SK-N-SH (cell line): ENCODE measurements at regions not wholly inside any gene's neighbourhood (a gene's known extent, or its start where the extent isn't known, plus 50 kb on each side); places are given as distances from the start of the nearest gene placed in this dataset.

Source experiments
- CTCF ChIA-PET: fragments of 300-600, 350-600 bp; formaldehyde crosslinking; extraction: SDS; loops from one replicate; lab custom pipeline; 2021; lab: Yijun Ruan, JAX
- POLR2A ChIA-PET: fragments of 350-600 bp; sonication (Branson Sonifier 250); formaldehyde crosslinking; extraction: SDS; loops from one replicate; lab custom pipeline; 2020; ENCODE audit warnings: antibody characterized with exemption, inconsistent platforms; lab: Yijun Ruan, JAX
- DNase-seq: peaks from one replicate; pipeline ENCODE4 v3.0.0; 2012
- H2AFZ ChIP-seq: fragments of 200-600 bp; sonication (generic); 2 replicates; pipeline ENCODE4 v1.8.1; 2016; ENCODE audit warnings: antibody characterized with exemption, mild to moderate bottlenecking, low read depth
- H3F3A ChIP-seq: fragments of 200-600 bp; sonication (generic); replicated peaks from 2 replicates; pipeline ENCODE3; 2016; ENCODE audit warnings: antibody characterized with exemption, mild to moderate bottlenecking; ENCODE audit not compliant: insufficient read depth
- H3K27ac ChIP-seq, 2 experiments: fragments of 200-500 bp in 1 of 2; fragments of 200-600 bp in 1 of 2; sonication (Bioruptor generic) in 1 of 2; sonication (generic), shearing (Covaris generic) in 1 of 2; 2 replicates each; pipeline versions ENCODE4 v1.5.1 to v1.6.1; 2014 to 2016; ENCODE audit warnings: low read depth in 2 of 2, inconsistent platforms in 1 of 2, low read length in 1 of 2, mild to moderate bottlenecking in 1 of 2, mixed read lengths in 1 of 2
- H3K27me3 ChIP-seq: fragments of 200-600 bp; sonication (generic), shearing (Covaris generic); 2 replicates; pipeline ENCODE4 v1.6.1; 2016; ENCODE audit warnings: mixed run types; ENCODE audit not compliant: insufficient read depth
- H3K36me3 ChIP-seq, 2 experiments: fragments of 200-500 bp in 1 of 2; fragments of 200-600 bp in 1 of 2; sonication (Bioruptor generic) in 1 of 2; sonication (generic) in 1 of 2; replicated peaks in 1 of 2; 2 replicates each; pipeline versions ENCODE3 to v1.5.1; 2014 to 2016; ENCODE audit warnings: low read length in 1 of 2, mild to moderate bottlenecking in 1 of 2; ENCODE audit not compliant: insufficient read depth in 2 of 2, control insufficient read depth in 1 of 2
- H3K4me1 ChIP-seq, 2 experiments: fragments of 200-500 bp in 1 of 2; fragments of 200-600 bp in 1 of 2; sonication (Bioruptor generic) in 1 of 2; sonication (generic), shearing (Covaris generic) in 1 of 2; 2 replicates each; pipeline versions ENCODE4 v1.5.1 to v1.6.1; 2014 to 2016; ENCODE audit warnings: low read depth in 1 of 2, low read length in 1 of 2, mixed run types in 1 of 2; ENCODE audit not compliant: insufficient read depth in 2 of 2, control insufficient read depth in 1 of 2
- H3K4me2 ChIP-seq: fragments of 200-600 bp; sonication (generic), shearing (Covaris generic); 2 replicates; pipeline ENCODE4 v1.6.1; 2017; ENCODE audit warnings: mixed run types
- H3K4me3 ChIP-seq, 2 experiments: fragments of 200-500 bp in 1 of 2; fragments of 200-600 bp in 1 of 2; sonication (Bioruptor generic) in 1 of 2; sonication (generic), shearing (Covaris generic) in 1 of 2; 2 replicates each; pipeline versions ENCODE4 v1.5.1 to v1.8.1; 2014 to 2016; ENCODE audit warnings: low read depth in 2 of 2, inconsistent platforms in 1 of 2, low read length in 1 of 2, mild to moderate bottlenecking in 1 of 2, mixed read lengths in 1 of 2, moderate library complexity in 1 of 2
- H3K79me2 ChIP-seq: fragments of 200-600 bp; sonication (generic); 2 replicates; pipeline ENCODE4 v1.8.1; 2017; ENCODE audit warnings: mild to moderate bottlenecking; ENCODE audit not compliant: insufficient read depth
- H3K9ac ChIP-seq: fragments of 200-600 bp; sonication (generic); 2 replicates; pipeline ENCODE4 v1.6.1; 2017; ENCODE audit warnings: mixed run types
- H3K9me2 ChIP-seq: fragments of 200-600 bp; sonication (generic); 2 replicates; pipeline ENCODE4 v1.6.1; 2017; ENCODE audit warnings: mixed run types
- H3K9me3 ChIP-seq: fragments of 200-600 bp; sonication (generic); 2 replicates; pipeline ENCODE4 v1.6.1; 2017; ENCODE audit warnings: mixed run types, mild to moderate bottlenecking, moderate library complexity
- H4K20me1 ChIP-seq: fragments of 200-600 bp; sonication (generic); 2 replicates; pipeline ENCODE4 v1.6.1; 2017; ENCODE audit warnings: mild to moderate bottlenecking, mixed run types; ENCODE audit not compliant: insufficient read depth
- ELF1 ChIP-seq: IDR thresholded peaks from 2 replicates; pipeline ENCODE4 v1.4.0; 2012
- EP300 ChIP-seq, 2 experiments: IDR thresholded peaks; 2 replicates each; pipeline versions ENCODE4 v1.4.0 to v1.6.1; 2012; ENCODE audit warnings: borderline replicate concordance in 1 of 2, low read depth in 1 of 2, low read length in 1 of 2
- GABPA ChIP-seq: IDR thresholded peaks from 2 replicates; pipeline ENCODE4 v1.4.0; 2012; ENCODE audit warnings: low read depth, mild to moderate bottlenecking
- GATA2 ChIP-seq: sonication (generic); formaldehyde crosslinking; IDR thresholded peaks from 2 replicates; pipeline ENCODE4 v1.5.0; 2020; ENCODE audit warnings: mild to moderate bottlenecking, missing genetic modification reagents
- JUND ChIP-seq: IDR thresholded peaks from 2 replicates; pipeline ENCODE4 v1.4.0; 2012
- MEF2A ChIP-seq: IDR thresholded peaks from 2 replicates; pipeline ENCODE4 v1.4.0; 2012; ENCODE audit warnings: low read depth, borderline replicate concordance
- MXI1 ChIP-seq: IDR thresholded peaks from 2 replicates; pipeline ENCODE4 v1.6.1; 2012; ENCODE audit warnings: mild to moderate bottlenecking, low read depth, low read length, improper control_type of control experiment
- NRF1 ChIP-seq: IDR thresholded peaks from 2 replicates; pipeline ENCODE4 v1.6.1; 2012; ENCODE audit warnings: low read depth, mild to moderate bottlenecking, low read length
- POLR2AphosphoS5 ChIP-seq: IDR thresholded peaks from 2 replicates; pipeline ENCODE4 v1.6.1; 2012; ENCODE audit warnings: low read depth, low read length
- RCOR1 ChIP-seq: fragments of 150-350 bp; IDR thresholded peaks from 2 replicates; pipeline ENCODE4 v1.6.1; 2017; ENCODE audit warnings: antibody characterized with exemption, low read length
- RFX5 ChIP-seq: IDR thresholded peaks from 2 replicates; pipeline ENCODE4 v1.6.1; 2012; ENCODE audit warnings: mild to moderate bottlenecking, improper control_type of control experiment, low read length
- TCF12 ChIP-seq: IDR thresholded peaks from 2 replicates; pipeline ENCODE4 v1.4.0; 2012
- YY1 ChIP-seq: IDR thresholded peaks from 2 replicates; pipeline ENCODE4 v1.4.0; 2012; ENCODE audit warnings: low read depth, mild to moderate bottlenecking
- WGBS: methylation state at CpG from one replicate; pipeline ENCODE4 v1.1.6; 2017; ENCODE audit warnings: low lambda C conversion rate; 5-methylcytosine and 5-hydroxymethylcytosine counted together
- TF ChIP-seq, protein P1 (sequence below): IDR thresholded peaks from 2 replicates; pipeline ENCODE4 v1.4.0; 2012; ENCODE audit warnings: low read depth, borderline replicate concordance
- TF ChIP-seq, protein P2 (sequence below): IDR thresholded peaks from 2 replicates; pipeline ENCODE4; 2012
- TF ChIP-seq, protein P3 (sequence below): IDR thresholded peaks from 2 replicates; pipeline ENCODE4 v1.6.1; 2012; ENCODE audit warnings: mild to moderate bottlenecking, low read depth, low read length, moderate library complexity
- TF ChIP-seq, protein P4 (sequence below): fragments of 150-350 bp; IDR thresholded peaks from 2 replicates; pipeline ENCODE4 v1.6.1; 2016; ENCODE audit warnings: mild to moderate bottlenecking, low read depth, low read length

DNA sequence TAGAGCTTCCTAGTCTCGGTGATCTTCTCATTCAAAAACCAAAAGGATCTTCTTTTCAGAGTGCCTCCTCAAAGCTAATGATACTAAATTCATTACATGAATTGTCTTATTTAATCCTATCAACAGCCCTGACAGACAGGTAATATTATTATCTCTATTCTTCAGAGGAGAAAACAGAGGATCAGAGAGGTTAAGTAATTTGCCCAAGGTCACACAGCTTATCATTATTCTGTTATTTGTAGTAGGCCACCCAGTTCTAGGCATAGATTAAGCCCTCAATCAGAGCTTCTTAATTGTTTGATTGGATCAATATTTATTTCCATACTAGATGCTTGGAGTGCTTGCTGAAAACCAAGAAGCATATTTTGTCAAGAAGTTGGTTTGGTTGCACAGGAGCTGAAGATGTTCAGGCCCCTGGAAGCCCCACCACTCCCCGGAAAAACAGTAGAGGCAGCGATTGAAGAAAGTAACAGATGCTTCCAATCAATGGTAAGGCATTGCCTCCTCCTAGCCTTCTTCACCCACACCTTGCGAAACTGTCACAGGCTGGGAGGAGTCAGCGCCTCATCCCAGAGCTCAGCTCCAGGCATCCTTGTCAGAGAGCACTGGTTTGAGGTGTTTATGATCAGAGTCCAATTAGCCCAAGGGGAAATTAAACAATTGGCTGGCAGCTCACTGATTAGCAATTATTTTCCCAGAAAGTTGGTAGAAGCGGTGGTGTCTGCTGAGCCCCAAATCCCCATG lies 487.2 kb downstream of the BCL11A start:
- Histone ChIP-seq H3K4me3 (no peak overlapping the region), H3K4me1 (peaks cover 0 to 6% of the 10 kb centered on the region in 2 experiments; a peak in 2 of 4 replicates), H3K9me2 (0 out of 2 replicates have a peak, but pooled peaks cover 3% of the 10 kb centered on the region), H3F3A (no peaks in the 10 kb centered on the region), H3K36me3 (no peaks in the 10 kb centered on the region), H3K4me2 (no peak overlapping the region), H3K27me3 (no peaks in the 10 kb centered on the region), H3K79me2 (no peaks in the 10 kb centered on the region), H4K20me1 (no peaks in the 10 kb centered on the region), H3K9ac (no peak overlapping the region), H2AFZ (no peak overlapping the region), H3K9me3 (no peaks in the 10 kb centered on the region), H3K27ac (no peak overlapping the region)
- TF ChIP-seq, protein P1, sequence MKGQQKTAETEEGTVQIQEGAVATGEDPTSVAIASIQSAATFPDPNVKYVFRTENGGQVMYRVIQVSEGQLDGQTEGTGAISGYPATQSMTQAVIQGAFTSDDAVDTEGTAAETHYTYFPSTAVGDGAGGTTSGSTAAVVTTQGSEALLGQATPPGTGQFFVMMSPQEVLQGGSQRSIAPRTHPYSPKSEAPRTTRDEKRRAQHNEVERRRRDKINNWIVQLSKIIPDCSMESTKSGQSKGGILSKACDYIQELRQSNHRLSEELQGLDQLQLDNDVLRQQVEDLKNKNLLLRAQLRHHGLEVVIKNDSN, result no peak
- TF ChIP-seq ELF1 (no peak), MXI1 (no peak), EP300 (IDR thresholded peaks at IDR 0.05; ENCODE audit: borderline replicate concordance in 1 of 2, low read depth in 1 of 2, low read length in 1 of 2) (no peak), GATA2 (no peak), RFX5 (no peak)
- TF ChIP-seq, protein P2, sequence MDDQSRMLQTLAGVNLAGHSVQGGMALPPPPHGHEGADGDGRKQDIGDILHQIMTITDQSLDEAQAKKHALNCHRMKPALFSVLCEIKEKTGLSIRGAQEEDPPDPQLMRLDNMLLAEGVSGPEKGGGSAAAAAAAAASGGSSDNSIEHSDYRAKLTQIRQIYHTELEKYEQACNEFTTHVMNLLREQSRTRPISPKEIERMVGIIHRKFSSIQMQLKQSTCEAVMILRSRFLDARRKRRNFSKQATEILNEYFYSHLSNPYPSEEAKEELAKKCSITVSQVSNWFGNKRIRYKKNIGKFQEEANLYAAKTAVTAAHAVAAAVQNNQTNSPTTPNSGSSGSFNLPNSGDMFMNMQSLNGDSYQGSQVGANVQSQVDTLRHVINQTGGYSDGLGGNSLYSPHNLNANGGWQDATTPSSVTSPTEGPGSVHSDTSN, result no peak
- WGBS, result 42% methylated on average over 6 of the region's 6 CpGs
- ChIA-PET POLR2A (no interaction called here), CTCF (interaction anchor here (1.1 to 1.4 kb wide), 2 partner anchors 43 to 577 kb away, joined by 3 to 4 read pairs; no protein-coding TSS in a partner anchor)
- DNase-seq, result no peak

DNA sequence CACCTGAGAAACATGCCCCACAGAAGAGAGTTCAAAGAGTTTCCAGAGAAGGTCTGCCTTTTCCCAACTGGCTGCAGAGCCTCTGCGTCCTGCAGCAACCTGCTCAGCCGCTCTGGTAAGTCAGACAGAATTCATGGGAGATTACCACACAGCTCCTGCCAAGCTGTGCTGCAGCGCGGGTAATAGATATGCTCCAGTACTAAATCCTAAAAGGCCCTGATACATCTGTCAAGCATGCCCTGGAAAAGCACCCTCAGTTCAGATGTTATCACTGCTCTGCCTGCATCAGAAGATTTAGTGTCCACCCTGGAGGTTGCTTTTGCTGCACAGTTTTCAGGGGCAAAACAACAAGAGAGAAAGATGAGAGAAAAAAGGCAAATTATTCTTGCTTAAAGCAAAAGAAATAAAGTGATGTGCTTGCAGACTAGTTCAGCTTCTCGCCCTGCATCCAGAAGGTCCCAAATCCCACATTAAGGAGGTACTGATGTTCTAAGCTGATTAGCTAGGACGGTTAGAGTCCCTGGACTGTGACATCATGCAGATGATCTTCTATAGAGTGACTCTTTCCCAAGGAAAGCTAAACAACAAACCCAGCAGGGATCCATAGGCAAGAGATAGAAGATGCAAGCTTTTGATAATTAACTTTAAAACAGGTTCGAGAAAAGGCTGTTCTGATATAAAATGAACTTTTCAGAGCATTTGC lies 488.6 kb downstream of the BCL11A start:
- no peak overlapping the region for H3K27ac ChIP-seq
- peak; percentile 58 for DNase-seq
- no peak overlapping the region for H3K9ac ChIP-seq
- H3K9me3 ChIP-seq, result no peaks in the 10 kb centered on the region
- POLR2A ChIA-PET, result interaction anchor here (0.6 kb wide), 1 partner anchor 118 kb away, joined by 3 read pairs; no protein-coding TSS in a partner anchor
- H4K20me1 ChIP-seq, result no peaks in the 10 kb centered on the region
- H3K36me3 ChIP-seq, result no peaks in the 10 kb centered on the region
- 2% methylated on average over 7 of the region's 7 CpGs for WGBS
- H3K79me2 ChIP-seq, result no peaks in the 10 kb centered on the region
- no peak overlapping the region for H3K4me2 ChIP-seq
- H2AFZ ChIP-seq, result no peak overlapping the region
- CTCF ChIA-PET, result interaction anchor here (0.8 to 1.4 kb wide), 2 partner anchors 517 to 578 kb away, joined by 3 read pairs; no protein-coding TSS in a partner anchor
- no peaks in the 10 kb centered on the region for H3K27me3 ChIP-seq
- peaks cover 0 to 5% of the 10 kb centered on the region in 2 experiments; a peak in 1 of 4 replicates for H3K4me1 ChIP-seq
- H3K4me3 ChIP-seq, result no peak overlapping the region
- 0 out of 2 replicates have a peak, but pooled peaks cover 3% of the 10 kb centered on the region for H3K9me2 ChIP-seq
- H3F3A ChIP-seq, result no peaks in the 10 kb centered on the region
- TF ChIP-seq YY1 (no peak), POLR2AphosphoS5 (no peak), MXI1 (peak; percentile 43; the same call in 1 of the 2 replicates), NRF1 (no peak), RCOR1 (peak; percentile 60; the same call in 1 of the 2 replicates), EP300 (IDR thresholded peaks at IDR 0.05; ENCODE audit: borderline replicate concordance in 1 of 2, low read depth in 1 of 2, low read length in 1 of 2) (peak in 1 of 2 experiments; percentile 65; a peak in 2 of 4 replicates), RFX5 (no peak), GABPA (no peak), JUND (no peak), TCF12 (no peak), MEF2A (no peak), GATA2 (peak; percentile 93)
- TF ChIP-seq, protein P2, result no peak
- TF ChIP-seq, protein P3, sequence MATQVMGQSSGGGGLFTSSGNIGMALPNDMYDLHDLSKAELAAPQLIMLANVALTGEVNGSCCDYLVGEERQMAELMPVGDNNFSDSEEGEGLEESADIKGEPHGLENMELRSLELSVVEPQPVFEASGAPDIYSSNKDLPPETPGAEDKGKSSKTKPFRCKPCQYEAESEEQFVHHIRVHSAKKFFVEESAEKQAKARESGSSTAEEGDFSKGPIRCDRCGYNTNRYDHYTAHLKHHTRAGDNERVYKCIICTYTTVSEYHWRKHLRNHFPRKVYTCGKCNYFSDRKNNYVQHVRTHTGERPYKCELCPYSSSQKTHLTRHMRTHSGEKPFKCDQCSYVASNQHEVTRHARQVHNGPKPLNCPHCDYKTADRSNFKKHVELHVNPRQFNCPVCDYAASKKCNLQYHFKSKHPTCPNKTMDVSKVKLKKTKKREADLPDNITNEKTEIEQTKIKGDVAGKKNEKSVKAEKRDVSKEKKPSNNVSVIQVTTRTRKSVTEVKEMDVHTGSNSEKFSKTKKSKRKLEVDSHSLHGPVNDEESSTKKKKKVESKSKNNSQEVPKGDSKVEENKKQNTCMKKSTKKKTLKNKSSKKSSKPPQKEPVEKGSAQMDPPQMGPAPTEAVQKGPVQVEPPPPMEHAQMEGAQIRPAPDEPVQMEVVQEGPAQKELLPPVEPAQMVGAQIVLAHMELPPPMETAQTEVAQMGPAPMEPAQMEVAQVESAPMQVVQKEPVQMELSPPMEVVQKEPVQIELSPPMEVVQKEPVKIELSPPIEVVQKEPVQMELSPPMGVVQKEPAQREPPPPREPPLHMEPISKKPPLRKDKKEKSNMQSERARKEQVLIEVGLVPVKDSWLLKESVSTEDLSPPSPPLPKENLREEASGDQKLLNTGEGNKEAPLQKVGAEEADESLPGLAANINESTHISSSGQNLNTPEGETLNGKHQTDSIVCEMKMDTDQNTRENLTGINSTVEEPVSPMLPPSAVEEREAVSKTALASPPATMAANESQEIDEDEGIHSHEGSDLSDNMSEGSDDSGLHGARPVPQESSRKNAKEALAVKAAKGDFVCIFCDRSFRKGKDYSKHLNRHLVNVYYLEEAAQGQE, result no peak
- TF ChIP-seq, protein P4, sequence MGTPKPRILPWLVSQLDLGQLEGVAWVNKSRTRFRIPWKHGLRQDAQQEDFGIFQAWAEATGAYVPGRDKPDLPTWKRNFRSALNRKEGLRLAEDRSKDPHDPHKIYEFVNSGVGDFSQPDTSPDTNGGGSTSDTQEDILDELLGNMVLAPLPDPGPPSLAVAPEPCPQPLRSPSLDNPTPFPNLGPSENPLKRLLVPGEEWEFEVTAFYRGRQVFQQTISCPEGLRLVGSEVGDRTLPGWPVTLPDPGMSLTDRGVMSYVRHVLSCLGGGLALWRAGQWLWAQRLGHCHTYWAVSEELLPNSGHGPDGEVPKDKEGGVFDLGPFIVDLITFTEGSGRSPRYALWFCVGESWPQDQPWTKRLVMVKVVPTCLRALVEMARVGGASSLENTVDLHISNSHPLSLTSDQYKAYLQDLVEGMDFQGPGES, result no peak
